ENCODE measurements at regions not wholly inside any gene's neighbourhood (a gene's known extent, or its start where the extent isn't known, plus 50 kb on each side); places are given as distances from the start of the nearest gene placed in this dataset.

DNA sequence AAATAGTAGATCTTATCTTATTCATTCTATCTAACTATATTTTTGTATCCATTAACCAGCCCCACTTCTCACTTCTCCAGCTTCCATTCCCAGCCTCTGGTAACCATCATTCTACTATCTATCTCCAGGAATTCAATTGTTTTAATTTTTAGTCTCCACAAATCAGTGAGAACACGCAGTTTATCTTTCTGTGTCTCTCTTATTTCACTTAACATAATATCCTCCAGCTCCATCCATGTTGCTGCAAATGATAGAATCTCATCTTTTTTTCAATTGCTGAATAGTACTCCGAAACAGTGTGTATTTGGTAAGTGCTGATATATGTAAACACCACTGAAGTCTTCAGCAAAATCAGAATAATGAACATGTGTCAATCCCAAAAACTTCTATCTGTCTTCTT, 587.2 kb upstream of the ATP2B1 start:
- FAIRE-seq = no peak
- 81 to 93% (median 90%) methylated on average over 2 of the region's 2 CpGs for WGBS, 3 donors
- no peaks in the 10 kb centered on the region for H3K27me3 ChIP-seq (ENCODE audit: control insufficient read depth in 3 of 3, insufficient read depth in 3 of 3, low read length in 3 of 3)

DNA sequence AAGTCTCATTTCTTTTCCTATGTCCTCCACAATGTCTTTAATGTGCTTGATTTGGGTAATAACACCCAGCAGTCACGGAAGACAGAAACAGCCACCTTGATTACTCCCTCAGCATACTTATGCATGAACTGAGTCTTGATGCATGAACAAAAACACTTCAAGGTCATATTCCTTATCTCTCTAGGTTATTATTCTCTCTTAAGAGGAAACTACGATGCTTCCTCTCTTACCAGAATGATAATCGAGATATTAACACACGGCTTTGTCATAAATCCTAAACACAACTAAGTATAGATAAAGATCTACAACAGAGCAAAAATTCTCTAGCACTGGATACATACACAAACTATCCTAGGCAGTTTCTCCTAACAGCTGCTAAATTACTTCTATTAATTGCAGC, 583.5 kb upstream of the ATP2B1 start:
- no peak for FAIRE-seq

More for the DNA sequence above, 587.2 kb upstream of the ATP2B1 start:
- H3K27ac ChIP-seq (ENCODE audit: low read depth in 1 of 3, low read length in 2 of 3) = no peak overlapping the region
- H3K4me3 ChIP-seq (ENCODE audit: low read depth in 1 of 3, low read length in 3 of 3) = no peak overlapping the region
- H3K9me3 ChIP-seq (ENCODE audit: control insufficient read depth in 2 of 2, insufficient read depth in 1 of 2, low read depth in 1 of 2, low read length in 1 of 2) = no peaks in the 10 kb centered on the region
- DNase-seq = no peak
- no peaks in the 10 kb centered on the region for H3K4me1 ChIP-seq (ENCODE audit: control insufficient read depth in 3 of 3, insufficient read depth in 2 of 3, low read depth in 1 of 3, low read length in 2 of 3)
- H3K36me3 ChIP-seq (ENCODE audit: control insufficient read depth in 3 of 3, insufficient read depth in 2 of 3, low read depth in 1 of 3, low read length in 3 of 3) = no peaks in the 10 kb centered on the region

DNA sequence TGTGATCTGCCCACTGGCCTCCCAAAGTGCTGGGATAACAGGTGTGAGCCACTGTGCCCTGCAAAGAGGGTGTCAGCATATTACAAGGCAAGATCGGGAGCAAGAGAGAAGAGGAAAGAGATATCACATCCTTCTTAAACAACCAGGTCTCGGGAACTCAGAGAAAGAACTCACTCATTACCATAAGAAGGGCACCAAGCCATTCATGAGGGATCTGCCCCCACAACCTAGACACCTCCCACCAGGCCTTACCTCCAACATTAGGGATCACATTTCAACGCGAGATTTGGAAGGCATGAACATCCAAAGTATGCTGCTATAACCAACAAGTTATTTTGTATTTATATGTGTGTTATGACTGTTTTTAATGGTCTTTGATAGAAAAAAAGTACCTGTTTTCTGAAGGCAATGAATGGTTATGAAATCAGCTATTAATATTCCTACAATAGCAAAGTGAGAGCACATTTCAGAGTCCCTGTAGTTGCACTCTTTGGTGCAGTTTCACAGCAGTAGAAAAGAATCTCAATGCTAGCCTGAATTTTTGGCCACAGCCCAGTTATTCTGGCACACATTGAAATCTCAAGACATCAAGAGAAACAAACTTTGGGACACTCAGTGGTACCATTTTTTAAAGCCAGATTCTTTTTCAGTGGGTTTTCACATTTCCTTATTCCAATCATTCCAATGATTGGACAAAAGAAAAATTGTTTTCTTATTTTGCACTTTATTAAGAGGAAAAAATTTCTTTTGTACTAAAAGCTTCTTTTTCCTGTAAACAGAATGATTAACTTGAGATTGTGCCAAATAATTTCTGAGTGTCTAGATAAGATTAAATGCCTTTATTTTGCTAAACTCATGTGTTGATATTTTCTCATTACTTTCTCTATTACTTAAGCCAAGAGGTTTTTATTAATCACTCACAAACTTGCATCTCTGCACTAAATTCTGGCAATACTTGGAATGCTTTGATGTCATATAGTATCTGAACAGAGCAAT, 582.6 kb upstream of the ATP2B1 start:
- DNase-seq (no peak), FAIRE-seq (no peak)
- no peak overlapping the region for H3K4me3 ChIP-seq (ENCODE audit: low read depth in 1 of 3, low read length in 3 of 3)
- H3K27ac ChIP-seq (ENCODE audit: low read depth in 1 of 3, low read length in 2 of 3) = no peak overlapping the region
- no peaks in the 10 kb centered on the region for H3K27me3 ChIP-seq (ENCODE audit: control insufficient read depth in 3 of 3, insufficient read depth in 3 of 3, low read length in 3 of 3)
- peaks cover 0 to 5% of the 10 kb centered on the region in 2 donors for H3K9me3 ChIP-seq (ENCODE audit: control insufficient read depth in 2 of 2, insufficient read depth in 1 of 2, low read depth in 1 of 2, low read length in 1 of 2)
- WGBS, 3 donors = 87 to 95% (median 91%) methylated on average over 4 of the region's 4 CpGs
- no peaks in the 10 kb centered on the region for H3K4me1 ChIP-seq (ENCODE audit: control insufficient read depth in 3 of 3, insufficient read depth in 2 of 3, low read depth in 1 of 3, low read length in 2 of 3)
- H3K36me3 ChIP-seq (ENCODE audit: control insufficient read depth in 3 of 3, insufficient read depth in 2 of 3, low read depth in 1 of 3, low read length in 3 of 3) = no peaks in the 10 kb centered on the region

More for the DNA sequence above, 583.5 kb upstream of the ATP2B1 start:
- Histone ChIP-seq H3K9me3 (ENCODE audit: control insufficient read depth in 2 of 2, insufficient read depth in 1 of 2, low read depth in 1 of 2, low read length in 1 of 2) (peaks cover 0 to 5% of the 10 kb centered on the region in 2 donors), H3K4me3 (ENCODE audit: low read depth in 1 of 3, low read length in 3 of 3) (no peak overlapping the region), H3K27ac (ENCODE audit: low read depth in 1 of 3, low read length in 2 of 3) (no peak overlapping the region), H3K27me3 (ENCODE audit: control insufficient read depth in 3 of 3, insufficient read depth in 3 of 3, low read length in 3 of 3) (no peaks in the 10 kb centered on the region), H3K36me3 (ENCODE audit: control insufficient read depth in 3 of 3, insufficient read depth in 2 of 3, low read depth in 1 of 3, low read length in 3 of 3) (no peaks in the 10 kb centered on the region), H3K4me1 (ENCODE audit: control insufficient read depth in 3 of 3, insufficient read depth in 2 of 3, low read depth in 1 of 3, low read length in 2 of 3) (no peaks in the 10 kb centered on the region)
- DNase-seq = no peak
- 18 to 27% (median 24%) methylated on average over 4 of the region's 4 CpGs for WGBS, 3 donors

DNA sequence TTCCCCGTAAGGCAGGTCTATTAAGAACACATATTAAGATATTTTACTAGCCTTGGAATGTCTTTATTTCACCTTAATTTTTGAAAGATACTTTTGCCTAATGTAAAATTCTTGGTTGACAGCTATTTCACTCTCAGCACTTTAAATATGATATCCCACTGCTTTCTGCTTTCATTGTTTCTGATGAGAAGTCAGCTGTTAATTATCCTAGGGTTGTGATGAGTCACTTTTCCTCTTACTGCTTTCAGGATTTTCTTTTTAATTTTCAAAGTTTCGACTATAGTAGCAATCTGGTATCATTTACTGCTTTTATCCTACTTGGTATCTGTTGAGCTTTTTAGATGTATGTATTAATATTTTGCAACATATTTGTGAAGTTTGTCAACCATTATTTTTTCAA, 578.9 kb upstream of the ATP2B1 start:
- Histone ChIP-seq H3K4me1 (ENCODE audit: control insufficient read depth in 3 of 3, insufficient read depth in 2 of 3, low read depth in 1 of 3, low read length in 2 of 3) (no peaks in the 10 kb centered on the region), H3K9me3 (ENCODE audit: control insufficient read depth in 2 of 2, insufficient read depth in 1 of 2, low read depth in 1 of 2, low read length in 1 of 2) (peaks cover 0 to 5% of the 10 kb centered on the region in 2 donors), H3K27ac (ENCODE audit: low read depth in 1 of 3, low read length in 2 of 3) (no peak overlapping the region), H3K27me3 (ENCODE audit: control insufficient read depth in 3 of 3, insufficient read depth in 3 of 3, low read length in 3 of 3) (no peaks in the 10 kb centered on the region), H3K4me3 (ENCODE audit: low read depth in 1 of 3, low read length in 3 of 3) (no peak overlapping the region), H3K36me3 (ENCODE audit: control insufficient read depth in 3 of 3, insufficient read depth in 2 of 3, low read depth in 1 of 3, low read length in 3 of 3) (no peaks in the 10 kb centered on the region)
- 89 to 96% (median 91%) methylated on average over 2 of the region's 2 CpGs for WGBS, 3 donors
- FAIRE-seq = no peak
- DNase-seq = no peak

DNA sequence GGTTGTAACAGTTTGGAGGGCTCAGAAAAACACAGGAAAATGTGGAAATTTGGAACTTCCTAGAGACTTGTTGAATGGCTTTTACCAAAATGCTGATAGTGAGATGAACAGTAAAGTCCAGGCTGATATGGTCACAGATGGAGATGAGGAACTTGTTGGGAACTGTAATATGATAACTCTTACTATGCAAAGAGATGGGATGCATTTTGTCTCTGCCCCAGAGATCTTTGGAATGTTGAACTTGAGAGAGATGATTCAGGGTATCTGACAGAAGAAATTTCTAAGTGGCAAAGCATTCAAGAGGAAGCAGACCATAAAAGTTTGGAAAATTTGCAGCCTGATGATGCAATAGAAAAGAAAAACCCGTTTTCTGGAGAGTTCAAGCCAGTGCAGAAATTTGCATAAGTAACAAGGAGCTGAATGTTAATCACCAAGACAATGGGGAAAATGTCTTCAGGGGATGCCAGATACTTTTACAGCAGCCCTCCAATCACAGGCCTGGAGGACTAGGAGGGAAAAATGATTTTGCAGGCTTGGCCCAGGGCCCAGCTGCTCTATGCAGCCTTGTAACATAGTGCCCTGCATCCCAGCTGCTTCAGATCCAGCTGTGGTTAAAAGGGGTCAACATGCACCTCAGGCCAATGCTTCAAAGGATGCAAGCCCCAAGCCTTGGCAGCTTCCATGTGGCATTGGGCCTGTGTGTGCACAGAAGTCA, 572.7 kb upstream of the ATP2B1 start:
- Histone ChIP-seq H3K4me1 (ENCODE audit: control insufficient read depth in 3 of 3, insufficient read depth in 2 of 3, low read depth in 1 of 3, low read length in 2 of 3) (no peaks in the 10 kb centered on the region), H3K27ac (ENCODE audit: low read depth in 1 of 3, low read length in 2 of 3) (no peak overlapping the region), H3K9me3 (ENCODE audit: control insufficient read depth in 2 of 2, insufficient read depth in 1 of 2, low read depth in 1 of 2, low read length in 1 of 2) (peaks cover 0 to 11% of the 10 kb centered on the region in 2 donors), H3K36me3 (ENCODE audit: control insufficient read depth in 3 of 3, insufficient read depth in 2 of 3, low read depth in 1 of 3, low read length in 3 of 3) (no peaks in the 10 kb centered on the region), H3K27me3 (ENCODE audit: control insufficient read depth in 3 of 3, insufficient read depth in 3 of 3, low read length in 3 of 3) (no peaks in the 10 kb centered on the region), H3K4me3 (ENCODE audit: low read depth in 1 of 3, low read length in 3 of 3) (no peak overlapping the region)
- whole genome bisulfite sequencing, 3 donors = 28 to 54% (median 36%) methylated on average over 1 of the region's 1 CpG
- FAIRE-seq (no peak), DNase-seq (no peak)

DNA sequence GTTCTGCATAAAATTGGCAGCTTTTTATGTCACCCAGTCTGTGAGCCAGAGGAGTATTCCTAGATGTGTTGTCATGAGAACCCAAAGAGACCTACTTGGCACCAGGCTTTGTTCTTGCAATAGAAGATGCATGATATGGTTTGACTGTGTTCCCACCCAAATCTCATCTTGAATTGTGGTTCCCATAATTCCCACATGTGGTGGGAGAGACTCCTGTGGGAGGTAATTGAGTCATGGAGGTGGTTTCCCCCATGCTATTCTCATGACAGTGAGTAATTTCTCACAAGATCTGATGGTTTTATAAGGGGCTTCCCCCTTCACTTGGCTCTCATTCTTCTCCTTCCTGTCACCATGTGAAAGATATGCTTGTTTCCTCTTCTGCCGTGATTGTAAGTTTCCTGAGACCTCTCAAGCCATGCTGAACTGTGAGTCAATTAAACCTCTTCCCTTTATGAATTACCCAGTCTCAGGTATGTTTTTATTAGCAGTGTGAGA, 572.0 kb upstream of the ATP2B1 start:
- Histone ChIP-seq H3K9me3 (ENCODE audit: control insufficient read depth in 2 of 2, insufficient read depth in 1 of 2, low read depth in 1 of 2, low read length in 1 of 2) (peaks cover 0 to 11% of the 10 kb centered on the region in 2 donors), H3K4me1 (ENCODE audit: control insufficient read depth in 3 of 3, insufficient read depth in 2 of 3, low read depth in 1 of 3, low read length in 2 of 3) (no peaks in the 10 kb centered on the region), H3K36me3 (ENCODE audit: control insufficient read depth in 3 of 3, insufficient read depth in 2 of 3, low read depth in 1 of 3, low read length in 3 of 3) (no peaks in the 10 kb centered on the region), H3K27me3 (ENCODE audit: control insufficient read depth in 3 of 3, insufficient read depth in 3 of 3, low read length in 3 of 3) (no peaks in the 10 kb centered on the region), H3K4me3 (ENCODE audit: low read depth in 1 of 3, low read length in 3 of 3) (no peak overlapping the region), H3K27ac (ENCODE audit: low read depth in 1 of 3, low read length in 2 of 3) (no peak overlapping the region)
- 50 to 87% (median 69%) methylated on average over 1 of the region's 1 CpG for WGBS, 3 donors
- DNase-seq (no peak), FAIRE-seq (no peak)

DNA sequence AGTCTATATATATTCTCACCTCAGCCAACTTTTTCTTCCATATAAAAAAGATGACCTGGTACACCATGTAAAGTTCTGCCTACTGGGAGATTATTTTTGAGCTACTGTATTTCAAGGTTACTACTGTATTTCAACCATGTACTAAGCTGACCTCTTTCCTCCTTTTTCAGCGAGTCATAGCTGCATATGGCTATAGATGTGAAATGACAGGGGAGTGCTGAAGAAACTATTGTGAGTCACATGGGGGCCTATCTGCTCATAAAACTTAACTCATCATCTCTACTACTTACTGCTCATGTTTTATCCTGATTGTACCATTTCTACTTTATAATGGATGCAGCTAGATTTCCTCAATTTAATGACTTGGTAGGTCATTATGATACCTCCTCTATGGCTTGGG, 571.4 kb upstream of the ATP2B1 start:
- Histone ChIP-seq H3K27me3 (ENCODE audit: control insufficient read depth in 3 of 3, insufficient read depth in 3 of 3, low read length in 3 of 3) (no peaks in the 10 kb centered on the region), H3K9me3 (ENCODE audit: control insufficient read depth in 2 of 2, insufficient read depth in 1 of 2, low read depth in 1 of 2, low read length in 1 of 2) (peaks cover 0 to 11% of the 10 kb centered on the region in 2 donors), H3K36me3 (ENCODE audit: control insufficient read depth in 3 of 3, insufficient read depth in 2 of 3, low read depth in 1 of 3, low read length in 3 of 3) (no peaks in the 10 kb centered on the region), H3K27ac (ENCODE audit: low read depth in 1 of 3, low read length in 2 of 3) (no peak overlapping the region), H3K4me1 (ENCODE audit: control insufficient read depth in 3 of 3, insufficient read depth in 2 of 3, low read depth in 1 of 3, low read length in 2 of 3) (no peaks in the 10 kb centered on the region), H3K4me3 (ENCODE audit: low read depth in 1 of 3, low read length in 3 of 3) (no peak overlapping the region)
- 75 to 84% (median 78%) methylated on average over 1 of the region's 1 CpG for WGBS, 3 donors
- FAIRE-seq (no peak), DNase-seq (no peak)

DNA sequence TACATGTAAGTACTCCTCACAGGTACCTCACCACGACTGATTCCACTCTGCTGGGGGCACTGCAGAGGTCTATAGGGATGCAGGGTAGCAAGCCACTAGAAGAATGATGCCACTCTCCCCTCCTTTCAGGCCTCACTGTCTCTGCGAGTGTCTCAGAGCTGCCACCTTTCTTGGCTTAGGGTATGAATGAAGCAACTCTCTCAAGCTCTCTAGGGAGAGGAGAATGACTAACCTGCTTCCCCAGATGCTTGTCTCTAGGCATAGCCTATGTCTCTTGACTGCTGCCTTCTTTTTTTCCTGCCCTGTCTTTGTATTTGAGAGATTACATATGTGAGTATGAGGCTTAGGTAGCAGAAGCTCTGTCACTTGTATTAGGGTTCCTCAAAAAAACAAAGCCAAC, 566.5 kb upstream of the ATP2B1 start:
- Histone ChIP-seq H3K9me3 (ENCODE audit: control insufficient read depth in 2 of 2, insufficient read depth in 1 of 2, low read depth in 1 of 2, low read length in 1 of 2) (no peaks in the 10 kb centered on the region), H3K4me3 (ENCODE audit: low read depth in 1 of 3, low read length in 3 of 3) (no peak overlapping the region), H3K27ac (ENCODE audit: low read depth in 1 of 3, low read length in 2 of 3) (no peak overlapping the region), H3K27me3 (ENCODE audit: control insufficient read depth in 3 of 3, insufficient read depth in 3 of 3, low read length in 3 of 3) (no peaks in the 10 kb centered on the region), H3K36me3 (ENCODE audit: control insufficient read depth in 3 of 3, insufficient read depth in 2 of 3, low read depth in 1 of 3, low read length in 3 of 3) (no peaks in the 10 kb centered on the region), H3K4me1 (ENCODE audit: control insufficient read depth in 3 of 3, insufficient read depth in 2 of 3, low read depth in 1 of 3, low read length in 2 of 3) (no peaks in the 10 kb centered on the region)
- 50 to 72% (median 72%) methylated on average over 2 of the region's 2 CpGs for WGBS, 3 donors
- FAIRE-seq (no peak), DNase-seq (no peak)
